ENCODE measurements at regions not wholly inside any gene's neighbourhood (a gene's known extent, or its start where the extent isn't known, plus 50 kb on each side); places are given as distances from the start of the nearest gene placed in this dataset.

DNA sequence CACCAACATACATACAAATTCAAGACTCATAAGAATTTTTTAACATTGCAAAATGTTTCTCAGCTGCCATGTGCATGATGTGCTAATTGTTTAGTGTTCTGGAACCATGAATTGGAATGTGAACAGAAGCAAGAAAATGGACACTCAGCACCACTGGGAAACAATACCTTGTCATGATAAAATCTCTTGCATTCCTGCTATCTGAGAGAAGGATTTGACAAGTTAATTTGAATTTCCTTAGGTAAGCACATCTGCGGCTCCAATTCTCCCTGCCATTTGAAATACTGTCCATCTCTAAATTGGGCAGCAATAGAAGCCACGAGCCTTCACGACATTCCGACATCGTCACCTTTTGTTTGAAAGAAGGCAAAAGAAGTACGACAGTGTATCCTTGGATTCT, 1104.6 kb upstream of the MAP3K7 start:
- TF ChIP-seq POLR2AphosphoS5 (IDR thresholded peaks at IDR 0.05) (no peak), CTCF (IDR thresholded peaks at IDR 0.05) (no peak)

Measured in breast epithelium (tissue), 3 donors.